Stimulated activated CD8-positive, alpha-beta memory T cell treated with anti-CD3 and anti-CD28 coated beads, Interleukin-12 subunit alpha, Interleukin-12 subunit beta, amount 100 ng/mL, for 4 hours (primary cell): ENCODE measurements at regions not wholly inside any gene's neighbourhood (a gene's known extent, or its start where the extent isn't known, plus 50 kb on each side); places are given as distances from the start of the nearest gene placed in this dataset.
"Not testable (repeated sequence)": the region's sequence is repeated elsewhere in the genome, so short reads cannot be mapped to it uniquely, and the experiment has no call there.

Source experiments
- DNase-seq: peaks from one replicate; pipeline ENCODE4 v3.0.0-alpha.2; 2020; ENCODE audit warnings: low read depth

GRCh38 chr6:167735084-167735950 is 91.4 kb upstream of the AFDN start:
- no peak for DNase-seq

GRCh38 chr6:167735951-167736288 is 90.8 kb upstream of the AFDN start:
- DNase-seq: no peak

- no peak for DNase-seq
These were observed 90.1 kb upstream of the AFDN start for GRCh38 chr6:167736486-167737204.

GRCh38 chr6:167737205-167737830 is 89.4 kb upstream of the AFDN start:
- DNase-seq: no peak

GRCh38 chr6:167738386-167738785 is 88.3 kb upstream of the AFDN start:
- no peak for DNase-seq

GRCh38 chr6:167739721-167740475 is 86.8 kb upstream of the AFDN start:
- no peak for DNase-seq

GRCh38 chr6:167742719-167743303 is 83.9 kb upstream of the AFDN start:
- no peak for DNase-seq

- no peak for DNase-seq
These were observed 81.7 kb upstream of the AFDN start for GRCh38 chr6:167744681-167745669.

GRCh38 chr6:167745670-167746389 is 80.9 kb upstream of the AFDN start:
- no peak for DNase-seq

GRCh38 chr6:167746390-167746907 is 80.3 kb upstream of the AFDN start:
- no peak for DNase-seq

- no peak for DNase-seq
These were observed 79.7 kb upstream of the AFDN start for GRCh38 chr6:167746975-167747374.

- no peak for DNase-seq
These were observed 79.1 kb upstream of the AFDN start for GRCh38 chr6:167747645-167748044.

- no peak for DNase-seq
These were observed 78.7 kb upstream of the AFDN start for GRCh38 chr6:167748046-167748445.

- DNase-seq: no peak
These were observed 78.0 kb upstream of the AFDN start for GRCh38 chr6:167748458-167749379.

GRCh38 chr6:167750956-167751358 is 75.8 kb upstream of the AFDN start:
- DNase-seq: no peak

GRCh38 chr6:167751579-167752115 is 75.1 kb upstream of the AFDN start:
- DNase-seq: no peak

GRCh38 chr6:167753281-167753680 is 73.4 kb upstream of the AFDN start:
- not testable (repeated sequence) for DNase-seq

- no peak for DNase-seq
These were observed 72.0 kb upstream of the AFDN start for GRCh38 chr6:167754691-167755090.
